Uterus (tissue), 3 donors: ENCODE measurements at regions not wholly inside any gene's neighbourhood (a gene's known extent, or its start where the extent isn't known, plus 50 kb on each side); places are given as distances from the start of the nearest gene placed in this dataset.

ENCODE experiments used
- DNase-seq, 2 donors: peaks; one replicate each; pipeline ENCODE4 v3.0.0-alpha.2; 2019 to 2020
- H3K27ac ChIP-seq, 2 donors: fragments of 200-600 bp; sonication (generic); 1 replicate in 1 of 2; 2 replicates in 1 of 2; pipeline ENCODE4 v1.5.1; 2016 to 2018
- H3K27me3 ChIP-seq, 2 donors: fragments of 200-600 bp; sonication (generic); one replicate each; pipeline ENCODE4 v1.5.1; 2018 to 2019; ENCODE audit warnings: control low read depth in 1 of 2
- H3K36me3 ChIP-seq, 2 donors: fragments of 200-600 bp; sonication (generic); one replicate each; pipeline ENCODE4 v1.5.1; 2019; ENCODE audit warnings: control low read depth in 1 of 2
- H3K4me1 ChIP-seq, 2 donors: fragments of 200-600 bp; sonication (generic); one replicate each; pipeline ENCODE4 v1.5.1; 2018 to 2019; ENCODE audit warnings: control low read depth in 1 of 2
- H3K4me3 ChIP-seq, 2 donors: fragments of 200-600 bp; sonication (generic); 1 replicate in 1 of 2; 2 replicates in 1 of 2; pipeline ENCODE4 v1.5.1; 2018 to 2019; ENCODE audit warnings: mild to moderate bottlenecking in 1 of 2
- H3K9me3 ChIP-seq, 2 donors: fragments of 200-600 bp; sonication (generic); one replicate each; pipeline ENCODE4 v1.5.1; 2019; ENCODE audit warnings: control low read depth in 1 of 2
- CTCF ChIP-seq, 4 experiments: fragments of 200-600 bp in 2 of 4; fragments of 450-650 bp in 2 of 4; sonication (generic) in 2 of 4; IDR thresholded peaks; one replicate each; pipeline ENCODE4 v1.5.1; 2016 to 2019; ENCODE audit warnings: antibody characterized with exemption in 4 of 4, mild to moderate bottlenecking in 2 of 4, moderate library complexity in 1 of 4
- POLR2A ChIP-seq, 2 donors: fragments of 450-650 bp; IDR thresholded peaks; one replicate each; pipeline ENCODE4 v1.6.1; 2016; ENCODE audit warnings: antibody characterized with exemption in 2 of 2, mild to moderate bottlenecking in 1 of 2, moderate library complexity in 1 of 2
- intact Hi-C: fragments of 100-400 bp; cut with DNase I; formaldehyde crosslinking; loops from one replicate; pipeline ENCODE4 v1.15.1; 2023; ENCODE audit warnings: low total_unique reads
- donor health status: DM: yes; HTN: yes; CAD: no.

- H3K4me1 ChIP-seq = no peaks in the 10 kb centered on the region
- no peak overlapping the region for H3K27ac ChIP-seq
- no peaks in the 10 kb centered on the region for H3K9me3 ChIP-seq
- no peak for DNase-seq
- H3K36me3 ChIP-seq = no peaks in the 10 kb centered on the region
- no peak overlapping the region for H3K4me3 ChIP-seq
- no peak for TF ChIP-seq CTCF (IDR thresholded peaks at IDR 0.05)
- TF ChIP-seq POLR2A (IDR thresholded peaks at IDR 0.05) = no peak
- intact Hi-C loops = no loop called here
- no peaks in the 10 kb centered on the region for H3K27me3 ChIP-seq
Measured at GRCh38 chr5:171693412-171693811, 92.2 kb upstream of the SMIM23 start.

GRCh38 chr5:171695804-171696203 is 89.8 kb upstream of the SMIM23 start:
- TF ChIP-seq POLR2A (IDR thresholded peaks at IDR 0.05) = no peak
- TF ChIP-seq CTCF (IDR thresholded peaks at IDR 0.05) = no peak
- Histone ChIP-seq H3K4me1 (no peaks in the 10 kb centered on the region), H3K27ac (no peak overlapping the region), H3K4me3 (no peak overlapping the region), H3K9me3 (no peaks in the 10 kb centered on the region), H3K27me3 (no peaks in the 10 kb centered on the region), H3K36me3 (no peaks in the 10 kb centered on the region)
- intact Hi-C loops = no loop called here
- DNase-seq = no peak

GRCh38 chr5:171697221-171698102 is 88.2 kb upstream of the SMIM23 start:
- Histone ChIP-seq H3K9me3 (no peaks in the 10 kb centered on the region), H3K4me3 (no peak overlapping the region), H3K27ac (no peak overlapping the region), H3K27me3 (no peaks in the 10 kb centered on the region), H3K36me3 (no peaks in the 10 kb centered on the region), H3K4me1 (no peaks in the 10 kb centered on the region)
- intact Hi-C loops = no loop called here
- no peak for TF ChIP-seq POLR2A (IDR thresholded peaks at IDR 0.05)
- DNase-seq = no peak

GRCh38 chr5:171700318-171700912 is 85.2 kb upstream of the SMIM23 start:
- H3K27ac ChIP-seq = no peak overlapping the region
- no peak overlapping the region for H3K4me3 ChIP-seq
- H3K4me1 ChIP-seq = no peaks in the 10 kb centered on the region
- TF ChIP-seq POLR2A (IDR thresholded peaks at IDR 0.05) (no peak), CTCF (IDR thresholded peaks at IDR 0.05) (no peak)
- H3K27me3 ChIP-seq = no peaks in the 10 kb centered on the region
- no peaks in the 10 kb centered on the region for H3K36me3 ChIP-seq
- H3K9me3 ChIP-seq = no peaks in the 10 kb centered on the region
- no peak for DNase-seq
- intact Hi-C loops = no loop called here

GRCh38 chr5:171701100-171701541 is 84.5 kb upstream of the SMIM23 start:
- Histone ChIP-seq H3K9me3 (no peaks in the 10 kb centered on the region), H3K4me1 (no peaks in the 10 kb centered on the region), H3K4me3 (no peak overlapping the region), H3K27me3 (no peaks in the 10 kb centered on the region), H3K27ac (no peak overlapping the region), H3K36me3 (no peaks in the 10 kb centered on the region)
- DNase-seq = no peak
- intact Hi-C loops = no loop called here
- no peak for TF ChIP-seq CTCF (IDR thresholded peaks at IDR 0.05)
- no peak for TF ChIP-seq POLR2A (IDR thresholded peaks at IDR 0.05)
